CD4-positive, alpha-beta T cell (primary cell): ENCODE measurements at regions not wholly inside any gene's neighbourhood (a gene's known extent, or its start where the extent isn't known, plus 50 kb on each side); places are given as distances from the start of the nearest gene placed in this dataset.

ENCODE experiments used
- ATAC-seq: fragments of 200-7000 bp; cut with Tn5 transposase; one replicate; pipeline ENCODE4 v1.10.0; 2022; ENCODE audit warnings: mild to moderate bottlenecking; ENCODE audit not compliant: poor library complexity
- CTCF ChIA-PET: fragments of 350-600 bp; sonication (Branson Sonifier 250); formaldehyde crosslinking; loops from one replicate; lab custom pipeline; 2021; ENCODE audit warnings: antibody characterized with exemption, inconsistent platforms; lab: Charles Lee
- POLR2A ChIA-PET: fragments of 350-600 bp; sonication (Branson Sonifier 250); formaldehyde crosslinking; loops from one replicate; lab custom pipeline; 2021; ENCODE audit warnings: antibody characterized with exemption, inconsistent platforms; lab: Charles Lee
- DNase-seq, 14 experiments: peaks; one replicate each; pipeline ENCODE4 v3.0.0-alpha.2; 2013 to 2020; ENCODE audit warnings: mixed read lengths in 2 of 14
- H3K27ac ChIP-seq, 2 donors: one replicate each; pipeline versions ENCODE4 v1.5.1 to v1.7.0; 2013; ENCODE audit warnings: low read length in 2 of 2, low read depth in 1 of 2, mild to moderate bottlenecking in 1 of 2
- H3K27me3 ChIP-seq, 2 experiments: 1 replicate in 1 of 2; 2 replicates in 1 of 2; pipeline versions ENCODE4 v1.6.1 to v1.7.0; 2013; ENCODE audit warnings: low read length in 2 of 2, control low read depth in 1 of 2, mild to moderate bottlenecking in 1 of 2, moderate library complexity in 1 of 2; ENCODE audit not compliant: insufficient read depth in 2 of 2, control insufficient read depth in 1 of 2
- H3K36me3 ChIP-seq: one replicate; pipeline ENCODE4 v1.6.1; 2013; ENCODE audit warnings: low read length, control low read depth; ENCODE audit not compliant: insufficient read depth
- H3K4me1 ChIP-seq: one replicate; pipeline ENCODE4 v1.6.1; 2013; ENCODE audit warnings: low read length, control low read depth; ENCODE audit not compliant: insufficient read depth
- H3K4me3 ChIP-seq: one replicate; pipeline ENCODE4 v1.5.1; 2013; ENCODE audit warnings: mild to moderate bottlenecking, low read length, moderate library complexity
- H3K9me3 ChIP-seq, 2 experiments: 1 replicate in 1 of 2; 2 replicates in 1 of 2; pipeline versions ENCODE4 v1.6.1 to v1.7.0; 2013; ENCODE audit warnings: low read length in 2 of 2, mild to moderate bottlenecking in 2 of 2, control low read depth in 1 of 2, moderate library complexity in 1 of 2; ENCODE audit not compliant: control insufficient read depth in 1 of 2, insufficient read depth in 1 of 2
- H3K27ac Mint-ChIP-seq: one replicate; pipeline ENCODE4 v1.8.0; 2020; ENCODE audit warnings: mixed read lengths
- H3K27me3 Mint-ChIP-seq: one replicate; pipeline ENCODE4 v1.8.0; 2021; ENCODE audit warnings: mixed read lengths
- H3K36me3 Mint-ChIP-seq: one replicate; pipeline ENCODE4 v1.8.0; 2021; ENCODE audit warnings: low read depth, mixed read lengths
- H3K4me1 Mint-ChIP-seq: one replicate; pipeline ENCODE4 v1.8.0; 2021; ENCODE audit warnings: low read depth, mixed read lengths
- H3K4me3 Mint-ChIP-seq: one replicate; pipeline ENCODE4 v1.8.0; 2020; ENCODE audit warnings: mild to moderate bottlenecking, mixed read lengths
- H3K9me3 Mint-ChIP-seq: one replicate; pipeline ENCODE4 v1.8.0; 2020; ENCODE audit warnings: mixed read lengths
- intact Hi-C, 2 experiments: fragments of 100-400 bp; cut with DNase I in 1 of 2; cut with micrococcal nuclease in 1 of 2; formaldehyde crosslinking; loops; one replicate each; pipeline versions ENCODE4 v1.15.1 to v1.9.0; 2023 to 2025; cut with DNase I, micrococcal nuclease
- TF ChIP-seq, protein P1 (sequence below): fragments of 200-600 bp; IDR thresholded peaks from one replicate; pipeline ENCODE4 v1.8.0; 2022; ENCODE audit warnings: antibody characterized with exemption, mild to moderate bottlenecking

- H3K36me3 Mint-ChIP-seq: no peaks in the 10 kb centered on the region
- intact Hi-C loops: no loop called here
- H3K4me3 Mint-ChIP-seq: no peak overlapping the region
- H3K27ac Mint-ChIP-seq: no peak overlapping the region
- peaks cover 2% of the 10 kb centered on the region for H3K9me3 Mint-ChIP-seq
- ATAC-seq (no peak), DNase-seq (no peak)
- TF ChIP-seq, protein P1, sequence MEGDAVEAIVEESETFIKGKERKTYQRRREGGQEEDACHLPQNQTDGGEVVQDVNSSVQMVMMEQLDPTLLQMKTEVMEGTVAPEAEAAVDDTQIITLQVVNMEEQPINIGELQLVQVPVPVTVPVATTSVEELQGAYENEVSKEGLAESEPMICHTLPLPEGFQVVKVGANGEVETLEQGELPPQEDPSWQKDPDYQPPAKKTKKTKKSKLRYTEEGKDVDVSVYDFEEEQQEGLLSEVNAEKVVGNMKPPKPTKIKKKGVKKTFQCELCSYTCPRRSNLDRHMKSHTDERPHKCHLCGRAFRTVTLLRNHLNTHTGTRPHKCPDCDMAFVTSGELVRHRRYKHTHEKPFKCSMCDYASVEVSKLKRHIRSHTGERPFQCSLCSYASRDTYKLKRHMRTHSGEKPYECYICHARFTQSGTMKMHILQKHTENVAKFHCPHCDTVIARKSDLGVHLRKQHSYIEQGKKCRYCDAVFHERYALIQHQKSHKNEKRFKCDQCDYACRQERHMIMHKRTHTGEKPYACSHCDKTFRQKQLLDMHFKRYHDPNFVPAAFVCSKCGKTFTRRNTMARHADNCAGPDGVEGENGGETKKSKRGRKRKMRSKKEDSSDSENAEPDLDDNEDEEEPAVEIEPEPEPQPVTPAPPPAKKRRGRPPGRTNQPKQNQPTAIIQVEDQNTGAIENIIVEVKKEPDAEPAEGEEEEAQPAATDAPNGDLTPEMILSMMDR: no peak
- ChIA-PET CTCF (no interaction called here), POLR2A (no interaction called here)
- Histone ChIP-seq H3K27ac (no peak overlapping the region), H3K9me3 (peaks cover 0 to 4% of the 10 kb centered on the region in 2 experiments), H3K4me3 (no peak overlapping the region), H3K27me3 (no peaks in the 10 kb centered on the region), H3K4me1 (no peaks in the 10 kb centered on the region), H3K36me3 (no peaks in the 10 kb centered on the region)
- no peaks in the 10 kb centered on the region for H3K27me3 Mint-ChIP-seq
- no peaks in the 10 kb centered on the region for H3K4me1 Mint-ChIP-seq
Measured at GRCh38 chr7:118971706-118972105, 747.2 kb downstream of the ANKRD7 start.

DNA sequence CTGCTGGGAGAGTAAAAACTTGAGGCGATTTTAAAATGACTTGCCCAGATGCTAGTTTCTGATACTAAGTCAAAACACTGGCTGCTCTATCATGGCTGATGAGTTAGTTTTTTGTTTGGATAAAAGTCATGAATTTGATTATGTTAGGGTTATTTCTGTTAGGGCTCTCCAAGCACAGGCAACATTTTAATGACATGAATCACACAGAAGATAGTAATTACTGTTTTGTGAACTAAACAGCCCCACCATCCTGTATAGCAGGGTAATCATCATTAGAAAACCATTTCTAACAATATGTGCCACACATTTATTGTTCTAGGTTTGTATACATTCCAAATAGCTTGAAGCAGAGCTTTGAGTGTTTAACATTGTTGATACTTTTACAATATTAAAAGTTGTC lies 750.3 kb downstream of the ANKRD7 start:
- no peak overlapping the region for H3K4me3 ChIP-seq

DNA sequence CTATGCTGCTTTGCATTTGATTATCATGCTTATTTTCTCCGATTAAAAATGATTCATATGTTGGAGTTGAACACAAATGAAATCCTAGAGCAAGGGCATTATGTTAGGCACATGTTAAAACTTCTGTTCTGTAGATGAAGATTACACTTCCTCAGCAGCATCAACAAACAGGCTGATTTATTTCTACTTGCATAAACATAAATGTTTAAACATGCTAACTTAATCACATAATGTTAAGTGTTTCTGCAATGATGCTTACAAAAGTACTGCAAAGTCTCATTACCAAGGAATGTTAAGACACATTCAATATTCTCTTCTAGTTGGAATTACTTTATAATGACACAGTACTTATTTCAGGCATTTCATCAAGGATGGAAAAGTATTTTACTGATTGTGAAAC lies 770.8 kb downstream of the ANKRD7 start:
- no peaks in the 10 kb centered on the region for H3K27me3 ChIP-seq
- no peak overlapping the region for H3K27ac ChIP-seq
- Mint-ChIP-seq H3K4me1 (no peaks in the 10 kb centered on the region), H3K27ac (no peak overlapping the region), H3K36me3 (no peaks in the 10 kb centered on the region), H3K4me3 (no peak overlapping the region), H3K27me3 (no peaks in the 10 kb centered on the region), H3K9me3 (peaks cover 2% of the 10 kb centered on the region)
- ChIA-PET CTCF (no interaction called here), POLR2A (no interaction called here)
- no peak for ATAC-seq
- H3K4me3 ChIP-seq: no peak overlapping the region
- TF ChIP-seq, protein P1: no peak
- DNase-seq: no peak
- H3K36me3 ChIP-seq: no peaks in the 10 kb centered on the region
- H3K4me1 ChIP-seq: no peaks in the 10 kb centered on the region
- intact Hi-C loops: no loop called here
- peaks cover 5 to 8% of the 10 kb centered on the region in 2 experiments for H3K9me3 ChIP-seq

More for the DNA sequence above, 750.3 kb downstream of the ANKRD7 start:
- no peaks in the 10 kb centered on the region for H3K27me3 ChIP-seq
- ChIA-PET POLR2A (no interaction called here), CTCF (no interaction called here)
- Mint-ChIP-seq H3K9me3 (peaks cover 2% of the 10 kb centered on the region), H3K27ac (no peak overlapping the region), H3K4me3 (no peak overlapping the region), H3K27me3 (no peaks in the 10 kb centered on the region), H3K36me3 (no peaks in the 10 kb centered on the region), H3K4me1 (no peaks in the 10 kb centered on the region)
- no peaks in the 10 kb centered on the region for H3K4me1 ChIP-seq
- H3K9me3 ChIP-seq: peaks cover 0 to 4% of the 10 kb centered on the region in 2 experiments
- DNase-seq (no peak), ATAC-seq (no peak)
- intact Hi-C loops: no loop called here
- no peak overlapping the region for H3K27ac ChIP-seq
- H3K36me3 ChIP-seq: no peaks in the 10 kb centered on the region
- TF ChIP-seq, protein P1: no peak
